ENCODE measurements at regions not wholly inside any gene's neighbourhood (a gene's known extent, or its start where the extent isn't known, plus 50 kb on each side); places are given as distances from the start of the nearest gene placed in this dataset.

GRCh38 chr15:97052513-97052912 lies 722.0 kb downstream of the NR2F2 start:
- no peaks in the 10 kb centered on the region for H3K9me1 ChIP-seq (ENCODE audit: insufficient read depth, low read length)
- no peaks in the 10 kb centered on the region for H3K4me1 ChIP-seq (ENCODE audit: control insufficient read depth, insufficient read depth, low read length)
- no peaks in the 10 kb centered on the region for H3K36me3 ChIP-seq (ENCODE audit: control insufficient read depth, insufficient read depth, low read length)
- no peak overlapping the region for H2AFZ ChIP-seq (replicated peaks; ENCODE audit: low read length, poor library complexity)
- no peak overlapping the region for H3K18ac ChIP-seq (ENCODE audit: low read depth, low read length)
- BruUV-seq (replicated peaks), result no TSS peak
- ChIA-PET CTCF (no interaction called here), POLR2A (ENCODE audit: unreplicated experiment) (no interaction called here)
- H3K9me3 ChIP-seq (ENCODE audit: control insufficient read depth, insufficient read depth, low read length), result peaks cover 16% of the 10 kb centered on the region
- H2BK120ac ChIP-seq (ENCODE audit: low read depth, low read length), result no peak overlapping the region
- ATAC-seq (ENCODE audit: low read depth) (no peak), DNase-seq (no peak)
- in situ Hi-C loops (cut with MboI; ENCODE audit: low sequenced_read_pairs), result no loop called here
- no peak overlapping the region for H2BK20ac ChIP-seq (ENCODE audit: low read depth, low read length)
- no peaks in the 10 kb centered on the region for H3K27me3 ChIP-seq (ENCODE audit: control insufficient read depth, insufficient read depth, low read length)
- H2AK9ac ChIP-seq (replicated peaks; ENCODE audit: low read depth, low read length, poor library complexity), result no peak overlapping the region
- no peak overlapping the region for H2AK5ac ChIP-seq (ENCODE audit: low read depth, low read length)
- no peak overlapping the region for H4K8ac ChIP-seq (ENCODE audit: low read depth in 2 of 2, low read length in 2 of 2)
- no peak overlapping the region for H3K23ac ChIP-seq (ENCODE audit: low read depth, low read length)
- dilution Hi-C loops (cut with HindIII; ENCODE audit: low sequenced_read_pairs, unreplicated experiment), result no loop called here
- no peaks in the 10 kb centered on the region for H3K79me1 ChIP-seq (ENCODE audit: low read depth in 1 of 2, low read length in 2 of 2)
- WGBS, 2 experiments (ENCODE audit: extremely low coverage in 2 of 2, insufficient read length in 1 of 2), result no CpG with 5 or more reads among the region's 3 CpGs
- no peak overlapping the region for H3K27ac ChIP-seq (ENCODE audit: insufficient read depth, low read length)
- TF ChIP-seq, protein P1, sequence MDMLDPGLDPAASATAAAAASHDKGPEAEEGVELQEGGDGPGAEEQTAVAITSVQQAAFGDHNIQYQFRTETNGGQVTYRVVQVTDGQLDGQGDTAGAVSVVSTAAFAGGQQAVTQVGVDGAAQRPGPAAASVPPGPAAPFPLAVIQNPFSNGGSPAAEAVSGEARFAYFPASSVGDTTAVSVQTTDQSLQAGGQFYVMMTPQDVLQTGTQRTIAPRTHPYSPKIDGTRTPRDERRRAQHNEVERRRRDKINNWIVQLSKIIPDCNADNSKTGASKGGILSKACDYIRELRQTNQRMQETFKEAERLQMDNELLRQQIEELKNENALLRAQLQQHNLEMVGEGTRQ (IDR thresholded peaks at IDR 0.05; ENCODE audit: low read depth, low read length), result no peak
- TF ChIP-seq NFE2L2 (IDR thresholded peaks at IDR 0.05; ENCODE audit: low read depth, low read length) (no peak), MXI1 (IDR thresholded peaks at IDR 0.05; ENCODE audit: borderline replicate concordance, low read depth, low read length) (no peak), CEBPB (IDR thresholded peaks at IDR 0.05; ENCODE audit: low read depth, low read length) (no peak), CTCF (conservative IDR thresholded peaks at IDR 0.05; ENCODE audit: low read depth, low read length) (no peak), ELK1 (IDR thresholded peaks at IDR 0.05; ENCODE audit: borderline replicate concordance, low read depth, low read length) (no peak), SMC3 (IDR thresholded peaks at IDR 0.05; ENCODE audit: low read depth, low read length) (no peak), RFX5 (IDR thresholded peaks at IDR 0.05; ENCODE audit: low read depth, low read length) (no peak), BHLHE40 (IDR thresholded peaks at IDR 0.05; ENCODE audit: low read depth, low read length) (no peak), RCOR1 (IDR thresholded peaks at IDR 0.05; ENCODE audit: insufficient replicate concordance, low read length) (no peak), MAZ (IDR thresholded peaks at IDR 0.05; ENCODE audit: borderline replicate concordance, low read depth, low read length) (no peak), MAFK (IDR thresholded peaks at IDR 0.05; ENCODE audit: low read depth, low read length) (no peak), POLR2A (IDR thresholded peaks at IDR 0.05; ENCODE audit: low read depth, low read length) (no peak), RAD21 (IDR thresholded peaks at IDR 0.05; ENCODE audit: low read length) (no peak), FOS (IDR thresholded peaks at IDR 0.05; ENCODE audit: low read depth, low read length) (no peak), CHD1 (IDR thresholded peaks at IDR 0.05; ENCODE audit: low read depth, low read length) (no peak)
- H4K91ac ChIP-seq (ENCODE audit: insufficient read depth, low read depth, low read length), result no peak overlapping the region
- H2BK5ac ChIP-seq (ENCODE audit: low read depth, low read length, poor library complexity, severe bottlenecking), result no peak overlapping the region
- H2BK15ac ChIP-seq (ENCODE audit: low read depth, low read length), result no peak overlapping the region
- intact Hi-C loops (cut with micrococcal nuclease), result no loop called here
- H3K4me2 ChIP-seq (ENCODE audit: low read depth, low read length), result no peak overlapping the region
- H3K9ac ChIP-seq (ENCODE audit: low read depth, low read length), result no peak overlapping the region
- no peak overlapping the region for H4K5ac ChIP-seq (ENCODE audit: low read depth, low read length)
- no peak overlapping the region for H3K4ac ChIP-seq (ENCODE audit: low read depth, low read length)
- H3K56ac ChIP-seq (ENCODE audit: extremely low read depth, insufficient read depth, low read length), result no peak overlapping the region
- H3K4me3 ChIP-seq (ENCODE audit: insufficient read depth, low read depth, low read length), result no peak overlapping the region
- H3K14ac ChIP-seq (replicated peaks; ENCODE audit: low read depth, low read length), result no peak overlapping the region
- no peaks in the 10 kb centered on the region for H4K20me1 ChIP-seq (ENCODE audit: insufficient read depth, low read length)

All from IMR-90 (cell line).